H9 (cell line): ENCODE measurements at regions not wholly inside any gene's neighbourhood (a gene's known extent, or its start where the extent isn't known, plus 50 kb on each side); places are given as distances from the start of the nearest gene placed in this dataset.

Experiments used
- DNase-seq: peaks from one replicate; pipeline ENCODE4 v3.0.0-alpha.2; 2017
- H2AFZ ChIP-seq: one replicate; pipeline ENCODE4 v1.6.1; 2013; ENCODE audit warnings: mild to moderate bottlenecking, low read length, control low read depth, moderate library complexity
- H2AK5ac ChIP-seq: 2 replicates; pipeline ENCODE4 v1.6.1; 2013; ENCODE audit warnings: low read length, control low read depth, mixed read lengths; ENCODE audit not compliant: insufficient read length
- H2BK120ac ChIP-seq: one replicate; pipeline ENCODE4 v1.6.1; 2013; ENCODE audit warnings: low read depth, mild to moderate bottlenecking, low read length, control low read depth, inconsistent platforms; ENCODE audit not compliant: poor library complexity, severe bottlenecking
- H2BK12ac ChIP-seq: 2 replicates; pipeline ENCODE4 v1.6.1; 2013; ENCODE audit warnings: low read length, control low read depth, mixed read lengths, low read depth; ENCODE audit not compliant: insufficient read length
- H2BK15ac ChIP-seq: 2 replicates; pipeline ENCODE4 v1.6.1; 2013; ENCODE audit warnings: low read depth, low read length, control low read depth
- H2BK20ac ChIP-seq: one replicate; pipeline ENCODE4 v1.6.1; 2013; ENCODE audit warnings: low read depth, mild to moderate bottlenecking, low read length, control low read depth, inconsistent platforms; ENCODE audit not compliant: poor library complexity, severe bottlenecking
- H2BK5ac ChIP-seq: 2 replicates; pipeline ENCODE4 v1.6.1; 2013; ENCODE audit warnings: low read length, control low read depth, mixed read lengths; ENCODE audit not compliant: insufficient read length
- H3K14ac ChIP-seq: 2 replicates; pipeline ENCODE4 v1.6.1; 2013; ENCODE audit warnings: low read length, control low read depth; ENCODE audit not compliant: insufficient read depth
- H3K18ac ChIP-seq: 2 replicates; pipeline ENCODE4 v1.6.1; 2013; ENCODE audit warnings: low read depth, mild to moderate bottlenecking, mixed read lengths, low read length, control low read depth; ENCODE audit not compliant: insufficient read length
- H3K23ac ChIP-seq: 2 replicates; pipeline ENCODE4 v1.6.1; 2013; ENCODE audit warnings: low read length, control low read depth, mixed read lengths, low read depth; ENCODE audit not compliant: insufficient read length
- H3K23me2 ChIP-seq: 2 replicates; pipeline ENCODE4 v1.6.1; 2013; ENCODE audit warnings: low read depth, mild to moderate bottlenecking, mixed read lengths, low read length, control low read depth; ENCODE audit not compliant: insufficient read length, poor library complexity, severe bottlenecking
- H3K27ac ChIP-seq: 2 replicates; pipeline ENCODE4 v1.5.1; 2013; ENCODE audit warnings: low read length, control low read depth, mixed read lengths, low read depth; ENCODE audit not compliant: insufficient read length
- H3K27me3 ChIP-seq: 2 replicates; pipeline ENCODE4 v1.6.1; 2013; ENCODE audit warnings: low read length, control low read depth, inconsistent platforms; ENCODE audit not compliant: insufficient read depth
- H3K4ac ChIP-seq: 2 replicates; pipeline ENCODE4 v1.6.1; 2013; ENCODE audit warnings: low read depth, mild to moderate bottlenecking, control low read depth, inconsistent platforms, low read length, moderate library complexity
- H3K4me1 ChIP-seq: 2 replicates; pipeline ENCODE4 v1.6.1; 2013; ENCODE audit warnings: low read length, control low read depth, inconsistent platforms; ENCODE audit not compliant: insufficient read depth
- H3K4me2 ChIP-seq: 2 replicates; pipeline ENCODE4 v1.6.1; 2013; ENCODE audit warnings: low read length, control low read depth, mixed read lengths; ENCODE audit not compliant: insufficient read length, insufficient read depth
- H3K56ac ChIP-seq: 2 replicates; pipeline ENCODE4 v1.6.1; 2013; ENCODE audit warnings: low read depth, mild to moderate bottlenecking, mixed read lengths, low read length, control low read depth; ENCODE audit not compliant: insufficient read length
- H3K79me1 ChIP-seq: 2 replicates; pipeline ENCODE4 v1.6.1; 2013; ENCODE audit warnings: low read depth, mild to moderate bottlenecking, moderate library complexity, low read length, control low read depth, inconsistent platforms; ENCODE audit not compliant: insufficient read depth, poor library complexity, severe bottlenecking
- H3K79me2 ChIP-seq: 2 replicates; pipeline ENCODE4 v1.6.1; 2013; ENCODE audit warnings: low read length, control low read depth, inconsistent platforms; ENCODE audit not compliant: insufficient read depth
- H3K9ac ChIP-seq: 2 replicates; pipeline ENCODE4 v1.6.1; 2013; ENCODE audit warnings: low read length, control low read depth, mixed read lengths; ENCODE audit not compliant: insufficient read length; ENCODE audit errors: extremely low read depth
- H3K9me3 ChIP-seq: one replicate; pipeline ENCODE4 v1.6.1; 2013; ENCODE audit warnings: low read depth, low read length, inconsistent platforms; ENCODE audit not compliant: control insufficient read depth
- H3T11ph ChIP-seq: one replicate; pipeline ENCODE4 v1.6.1; 2013; ENCODE audit warnings: mild to moderate bottlenecking, low read length, control low read depth, inconsistent platforms
- H4K20me1 ChIP-seq: one replicate; pipeline ENCODE4 v1.6.1; 2013; ENCODE audit not compliant: control insufficient read depth, insufficient read length, insufficient read depth
- H4K5ac ChIP-seq: 2 replicates; pipeline ENCODE4 v1.6.1; 2013; ENCODE audit warnings: low read depth, mild to moderate bottlenecking, mixed read lengths, low read length, control low read depth; ENCODE audit not compliant: insufficient read length
- H4K8ac ChIP-seq: replicated peaks from 2 replicates; pipeline ENCODE4 v1.6.1; 2013; ENCODE audit warnings: low read length, control low read depth, mixed read lengths, low read depth; ENCODE audit not compliant: insufficient read length
- H4K91ac ChIP-seq: 2 replicates; pipeline ENCODE4 v1.6.1; 2013; ENCODE audit warnings: low read depth, mild to moderate bottlenecking, moderate library complexity, mixed read lengths, low read length, control low read depth; ENCODE audit not compliant: insufficient read length
- H3K27ac Mint-ChIP-seq, 3 experiments: 2 replicates in 2 of 3; 3 replicates in 1 of 3; pipeline ENCODE4 v1.8.0; 2020 to 2021; ENCODE audit warnings: mixed read lengths in 3 of 3, mild to moderate bottlenecking in 1 of 3, moderate library complexity in 1 of 3
- H3K27me3 Mint-ChIP-seq: 2 replicates; pipeline ENCODE4 v1.8.0; 2021; ENCODE audit warnings: low read depth, mild to moderate bottlenecking, moderate library complexity, mixed read lengths
- H3K36me3 Mint-ChIP-seq, 3 experiments: 2 replicates in 2 of 3; 3 replicates in 1 of 3; pipeline ENCODE4 v1.8.0; 2020 to 2021; ENCODE audit warnings: low read depth in 3 of 3, mixed read lengths in 3 of 3; ENCODE audit not compliant: insufficient read depth in 1 of 3
- H3K4me1 Mint-ChIP-seq, 2 experiments: 2 replicates each; pipeline ENCODE4 v1.8.0; 2020; ENCODE audit warnings: mixed read lengths in 2 of 2
- H3K4me3 Mint-ChIP-seq, 2 experiments: 2 replicates in 1 of 2; 3 replicates in 1 of 2; pipeline ENCODE4 v1.8.0; 2020 to 2021; ENCODE audit warnings: mild to moderate bottlenecking in 2 of 2, mixed read lengths in 2 of 2, moderate library complexity in 1 of 2
- H3K9me3 Mint-ChIP-seq, 2 experiments: 2 replicates in 1 of 2; 3 replicates in 1 of 2; pipeline ENCODE4 v1.8.0; 2020; ENCODE audit warnings: mild to moderate bottlenecking in 2 of 2, mixed read lengths in 2 of 2, moderate library complexity in 1 of 2
- CTCF ChIP-seq: fragments of 200-600 bp; sonication (generic); conservative IDR thresholded peaks from 3 replicates; pipeline ENCODE4 v1.8.0; 2021; ENCODE audit warnings: antibody characterized with exemption, mild to moderate bottlenecking
- WGBS: extraction: QIAGEN DNeasy Blood & Tissue Kit; methylation state at CpG from one replicate; pipeline ENCODE4 v1.1.7; 2013; ENCODE audit warnings: missing lambda C conversion rate, low lambda C conversion rate, mixed read lengths; ENCODE audit not compliant: insufficient read length; ENCODE audit errors: extremely low coverage; 5-methylcytosine and 5-hydroxymethylcytosine counted together

- H2BK120ac ChIP-seq, result no peak overlapping the region
- no peaks in the 10 kb centered on the region for H3K4me1 ChIP-seq
- H2BK12ac ChIP-seq, result no peak overlapping the region
- TF ChIP-seq CTCF, result no peak
- no CpG with 5 or more reads among the region's 7 CpGs for WGBS
- H3K18ac ChIP-seq, result no peak overlapping the region
- no peak overlapping the region; the same call in 1 of the 2 replicates for H3K14ac ChIP-seq
- no peaks in the 10 kb centered on the region for H3K23me2 ChIP-seq
- no peak overlapping the region for H2AK5ac ChIP-seq
- no peak overlapping the region for H4K91ac ChIP-seq
- H3K36me3 Mint-ChIP-seq, result no peaks in the 10 kb centered on the region
- H2BK15ac ChIP-seq, result no peak overlapping the region
- H3K27ac Mint-ChIP-seq, result no peak overlapping the region; a peak in 1 of 7 replicates
- no peak overlapping the region for H4K5ac ChIP-seq
- no peak overlapping the region for H2BK5ac ChIP-seq
- H4K20me1 ChIP-seq, result no peaks in the 10 kb centered on the region
- no peak overlapping the region for H3K4me2 ChIP-seq
- no peak overlapping the region for H3K4me3 Mint-ChIP-seq
- H3K56ac ChIP-seq, result no peak overlapping the region
- no peaks in the 10 kb centered on the region; the same call in 1 of the 2 replicates for H3K27me3 Mint-ChIP-seq
- no peak overlapping the region for H3K4ac ChIP-seq
- H4K8ac ChIP-seq, result no peak overlapping the region
- DNase-seq, result no peak
- H3K4me1 Mint-ChIP-seq, result peaks cover 17 to 32% of the 10 kb centered on the region in 2 experiments
- no peak overlapping the region for H3K9ac ChIP-seq
- no peak overlapping the region for H2AFZ ChIP-seq
- no peak overlapping the region for H2BK20ac ChIP-seq
- H3K9me3 ChIP-seq, result no peaks in the 10 kb centered on the region
- no peaks in the 10 kb centered on the region for H3K9me3 Mint-ChIP-seq
- no peak overlapping the region for H3K23ac ChIP-seq
- H3K27me3 ChIP-seq, result no peaks in the 10 kb centered on the region
- no peaks in the 10 kb centered on the region for H3K79me2 ChIP-seq
- no peaks in the 10 kb centered on the region for H3K79me1 ChIP-seq
- H3K27ac ChIP-seq, result no peak overlapping the region
- H3T11ph ChIP-seq, result no peak overlapping the region
These were observed 93.3 kb upstream of the WNT4 start for GRCh38 chr1:22236166-22236565.
